SK-N-MC (cell line): ENCODE measurements at regions not wholly inside any gene's neighbourhood (a gene's known extent, or its start where the extent isn't known, plus 50 kb on each side); places are given as distances from the start of the nearest gene placed in this dataset.

ENCODE experiments used
- DNase-seq: peaks from one replicate; pipeline ENCODE4 v3.0.0-alpha.2; 2011; ENCODE audit warnings: low read depth, low spot score
- H3K27ac ChIP-seq: fragments of 200-600 bp; sonication (generic); 2 replicates; pipeline ENCODE4 v1.5.1; 2016; ENCODE audit warnings: mixed run types
- H3K36me3 ChIP-seq: fragments of 200-600 bp; sonication (generic); 2 replicates; pipeline ENCODE4 v1.6.1; 2017; ENCODE audit warnings: antibody characterized with exemption, low read length, mixed read lengths; ENCODE audit not compliant: insufficient read depth
- H3K4me3 ChIP-seq: fragments of 200-600 bp; sonication (generic); 2 replicates; pipeline ENCODE4 v1.5.1; 2016
- H3K9ac ChIP-seq: fragments of 200-600 bp; sonication (generic); 2 replicates; pipeline ENCODE4 v1.8.0; 2017; ENCODE audit warnings: mixed run types, mixed read lengths; ENCODE audit not compliant: insufficient read length
- H3K9me3 ChIP-seq: fragments of 200-600 bp; sonication (generic); 2 replicates; pipeline ENCODE4 v1.6.1; 2017; ENCODE audit warnings: low read depth, mild to moderate bottlenecking, antibody characterized with exemption, low read length, moderate library complexity, mixed read lengths
- EZH2 ChIP-seq: fragments of 200-600 bp; sonication (generic); IDR thresholded peaks from one replicate; pipeline ENCODE4 v1.6.1; 2017; ENCODE audit warnings: antibody characterized with exemption
- FOXP2 ChIP-seq: optimal IDR thresholded peaks from 2 replicates; pipeline ENCODE3; 2011; ENCODE audit warnings: mild to moderate bottlenecking, moderate library complexity; ENCODE audit not compliant: insufficient read depth; ENCODE audit errors: extremely low read length, control extremely low read depth
- POLR2AphosphoS5 ChIP-seq: IDR thresholded peaks from 2 replicates; pipeline ENCODE4 v1.6.1; 2012; ENCODE audit warnings: mild to moderate bottlenecking, low read depth, low read length, borderline replicate concordance

- TF ChIP-seq EZH2, result no peak
- no peak for TF ChIP-seq POLR2AphosphoS5
- no peak for TF ChIP-seq FOXP2
Observed at GRCh38 chr1:29853716-29854330, 617.5 kb downstream of the PTPRU start.

DNA sequence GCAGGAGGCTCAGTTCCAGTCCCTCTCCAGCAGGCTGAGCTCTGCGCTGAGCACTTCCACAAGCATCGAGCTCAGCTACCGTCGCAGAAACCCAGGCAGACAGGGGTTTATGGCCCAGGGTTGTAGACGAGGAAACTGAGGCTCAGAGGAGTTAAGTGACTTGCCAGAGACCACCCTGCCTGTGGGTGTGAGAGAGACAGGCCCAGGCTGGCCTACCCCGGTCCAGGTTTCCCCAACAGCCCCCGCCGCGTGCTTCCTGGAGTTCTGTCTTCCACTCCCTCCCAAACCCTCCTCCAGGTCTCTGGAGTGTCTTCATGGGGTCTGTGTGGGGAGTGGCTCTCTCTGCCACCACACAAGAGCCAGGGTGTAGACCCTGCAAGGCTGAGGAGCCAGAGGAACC lies 615.9 kb downstream of the PTPRU start:
- no peak for TF ChIP-seq EZH2
- no peak for TF ChIP-seq POLR2AphosphoS5
- no peak for TF ChIP-seq FOXP2
- H3K27ac ChIP-seq, result no peak overlapping the region
- no peak overlapping the region for H3K9ac ChIP-seq
- H3K4me3 ChIP-seq, result no peak overlapping the region
- no peaks in the 10 kb centered on the region for H3K9me3 ChIP-seq
- no peak for DNase-seq
- H3K36me3 ChIP-seq, result no peaks in the 10 kb centered on the region

More at GRCh38 chr1:29853716-29854330, 617.5 kb downstream of the PTPRU start:
- Histone ChIP-seq H3K27ac (no peak overlapping the region), H3K4me3 (no peak overlapping the region), H3K9ac (no peak overlapping the region), H3K36me3 (no peaks in the 10 kb centered on the region), H3K9me3 (no peaks in the 10 kb centered on the region)
- no peak for DNase-seq

GRCh38 chr1:29851691-29852090 lies 615.4 kb downstream of the PTPRU start:
- TF ChIP-seq FOXP2, result no peak
- TF ChIP-seq EZH2, result no peak
- TF ChIP-seq POLR2AphosphoS5, result no peak
- H3K36me3 ChIP-seq, result no peaks in the 10 kb centered on the region
- H3K27ac ChIP-seq, result no peak overlapping the region
- no peak for DNase-seq
- H3K9me3 ChIP-seq, result no peaks in the 10 kb centered on the region
- no peak overlapping the region for H3K9ac ChIP-seq
- no peak overlapping the region for H3K4me3 ChIP-seq

GRCh38 chr1:29849991-29850757 lies 613.9 kb downstream of the PTPRU start:
- no peaks in the 10 kb centered on the region for H3K36me3 ChIP-seq
- H3K4me3 ChIP-seq, result no peak overlapping the region
- H3K27ac ChIP-seq, result no peak overlapping the region
- H3K9ac ChIP-seq, result no peak overlapping the region
- no peaks in the 10 kb centered on the region for H3K9me3 ChIP-seq
- TF ChIP-seq FOXP2, result no peak
- no peak for DNase-seq

DNA sequence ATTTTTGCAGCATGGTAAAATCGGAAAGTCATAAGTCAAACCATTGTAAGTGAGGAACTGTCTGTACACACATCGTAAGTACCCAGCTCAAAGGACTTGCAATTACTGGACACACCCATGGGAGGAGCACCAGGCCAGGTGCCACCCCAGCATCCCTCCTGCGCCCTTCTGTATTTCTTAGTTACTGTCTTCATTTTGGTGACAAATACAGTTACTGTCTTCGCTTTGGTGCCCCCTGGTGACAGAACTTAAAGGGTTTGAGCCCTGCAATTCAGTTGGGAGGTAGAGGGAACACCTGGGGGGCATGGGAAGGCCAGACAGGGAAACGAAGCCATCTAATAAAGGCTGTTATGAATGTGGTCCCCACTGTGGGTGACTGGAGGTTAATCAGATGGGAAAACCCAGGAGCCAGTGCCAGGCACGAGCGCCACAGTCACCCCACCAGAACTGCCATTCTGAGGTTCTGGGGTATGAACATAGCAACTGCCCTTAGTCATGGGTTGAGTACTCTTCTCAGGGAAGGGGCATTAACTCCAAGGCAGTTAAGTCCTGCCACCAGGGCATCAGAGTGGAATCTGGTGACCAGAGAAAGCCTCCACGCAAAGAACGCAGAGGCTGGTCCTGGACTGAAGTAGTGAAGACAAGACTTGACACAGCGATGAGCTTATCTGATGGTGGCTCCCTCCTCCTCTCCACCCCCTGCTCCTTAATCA lies 612.9 kb downstream of the PTPRU start:
- no peak overlapping the region for H3K4me3 ChIP-seq
- H3K9ac ChIP-seq, result no peak overlapping the region
- no peaks in the 10 kb centered on the region for H3K9me3 ChIP-seq
- no peak for DNase-seq
- TF ChIP-seq FOXP2 (no peak), POLR2AphosphoS5 (no peak), EZH2 (no peak)
- H3K36me3 ChIP-seq, result no peaks in the 10 kb centered on the region
- H3K27ac ChIP-seq, result no peak overlapping the region

- Histone ChIP-seq H3K27ac (no peak overlapping the region), H3K36me3 (no peaks in the 10 kb centered on the region), H3K9ac (no peak overlapping the region), H3K9me3 (no peaks in the 10 kb centered on the region), H3K4me3 (no peak overlapping the region)
- DNase-seq, result no peak
- no peak for TF ChIP-seq EZH2
- TF ChIP-seq POLR2AphosphoS5, result no peak
- no peak for TF ChIP-seq FOXP2
Observed at GRCh38 chr1:29845910-29846309, 609.6 kb downstream of the PTPRU start.

GRCh38 chr1:29842130-29842529 lies 605.8 kb downstream of the PTPRU start:
- Histone ChIP-seq H3K36me3 (no peaks in the 10 kb centered on the region), H3K9me3 (no peaks in the 10 kb centered on the region), H3K9ac (no peak overlapping the region), H3K4me3 (no peak overlapping the region), H3K27ac (no peak overlapping the region)
- no peak for TF ChIP-seq EZH2
- TF ChIP-seq POLR2AphosphoS5, result no peak
- TF ChIP-seq FOXP2, result no peak
- DNase-seq, result no peak

DNA sequence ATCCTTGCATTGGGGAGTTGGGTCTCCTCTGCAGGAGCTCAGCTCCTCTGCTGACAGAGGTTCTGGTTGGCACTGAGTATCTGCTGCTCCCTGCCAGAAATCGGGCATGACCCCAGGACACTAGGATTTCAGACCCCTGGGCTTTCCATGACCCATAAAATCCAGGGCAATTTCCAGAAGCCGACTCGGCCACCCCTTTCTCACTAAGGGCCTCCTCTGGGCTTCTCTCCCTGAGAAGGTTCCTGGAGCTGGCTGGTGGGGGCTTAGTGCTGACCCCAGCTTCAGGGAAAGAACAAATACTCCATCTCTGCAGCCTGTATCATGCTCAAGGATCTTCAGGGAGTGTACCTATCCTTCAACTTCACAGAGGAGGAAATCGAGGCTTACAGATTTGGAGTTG lies 603.4 kb downstream of the PTPRU start:
- H3K27ac ChIP-seq, result no peak overlapping the region
- H3K9ac ChIP-seq, result no peak overlapping the region
- DNase-seq, result no peak
- H3K36me3 ChIP-seq, result no peaks in the 10 kb centered on the region
- TF ChIP-seq FOXP2, result no peak
- no peak for TF ChIP-seq EZH2
- no peak for TF ChIP-seq POLR2AphosphoS5
- H3K4me3 ChIP-seq, result no peak overlapping the region
- H3K9me3 ChIP-seq, result no peaks in the 10 kb centered on the region
